ENCODE measurements at regions not wholly inside any gene's neighbourhood (a gene's known extent, or its start where the extent isn't known, plus 50 kb on each side); places are given as distances from the start of the nearest gene placed in this dataset.

GRCh38 chr6:91560409-91560808 is 973.5 kb upstream of the MAP3K7 start:
- no peak overlapping the region for H2AFZ ChIP-seq (ENCODE audit: low read length)
- no peak for ATAC-seq
- TF ChIP-seq CTCF (conservative IDR thresholded peaks at IDR 0.05; ENCODE audit: low read depth, low read length), result no peak
- no peak for TF ChIP-seq EZH2phosphoT487 (IDR thresholded peaks at IDR 0.05; ENCODE audit: borderline replicate concordance, low read length)
- TF ChIP-seq EZH2 (IDR thresholded peaks at IDR 0.05; ENCODE audit: low read length, unreplicated experiment), result no peak
- no peak overlapping the region for H3K9ac ChIP-seq (ENCODE audit: low read length)
- H3K9me3 ChIP-seq (ENCODE audit: low read length), result no peaks in the 10 kb centered on the region
- H3K27ac ChIP-seq (ENCODE audit: low read length), result no peak overlapping the region
- no peaks in the 10 kb centered on the region for H3K27me3 ChIP-seq (ENCODE audit: low read length)
- no peak overlapping the region for H3K4me2 ChIP-seq (ENCODE audit: low read length)
- ChIA-PET POLR2A (ENCODE audit: unreplicated experiment) (no interaction called here), CTCF (no interaction called here)
- no peak for DNase-seq
- H4K20me1 ChIP-seq (ENCODE audit: low read length), result no peaks in the 10 kb centered on the region
- no peaks in the 10 kb centered on the region for H3F3A ChIP-seq (ENCODE audit: low read length, unreplicated experiment)
- no TSS peak for BruUV-seq (replicated peaks)
- H3K36me3 ChIP-seq (ENCODE audit: low read depth, low read length), result no peaks in the 10 kb centered on the region
- no peak overlapping the region for H3K4me3 ChIP-seq (ENCODE audit: low read length)
- H3K4me1 ChIP-seq (ENCODE audit: insufficient read depth, low read length), result no peaks in the 10 kb centered on the region
- no peaks in the 10 kb centered on the region for H3K79me2 ChIP-seq (ENCODE audit: low read length)
- no peaks in the 10 kb centered on the region for H3K9me2 ChIP-seq (replicated peaks; ENCODE audit: low read length)
- intact Hi-C loops (cut with micrococcal nuclease), result no loop called here

DNA sequence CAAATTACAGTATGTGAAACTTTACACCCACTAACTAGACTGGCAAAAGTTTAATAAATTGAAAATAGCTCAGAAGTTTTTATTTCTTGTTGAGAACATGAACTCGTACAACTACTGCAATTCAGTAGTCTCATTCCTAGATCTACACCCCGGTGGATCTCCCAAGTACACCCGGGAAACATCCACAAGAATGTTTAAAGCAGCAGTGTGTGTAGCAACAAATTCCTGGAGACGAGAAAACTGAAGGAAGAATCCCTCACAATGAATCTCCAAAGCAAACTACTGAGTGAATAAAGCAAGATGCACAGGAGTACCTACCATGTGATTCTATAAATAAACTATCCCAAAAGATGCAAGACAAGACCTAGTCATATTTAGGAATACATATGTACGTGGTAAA is 954.0 kb upstream of the MAP3K7 start:
- H3K79me2 ChIP-seq (ENCODE audit: low read length), result no peaks in the 10 kb centered on the region
- H4K20me1 ChIP-seq (ENCODE audit: low read length), result no peaks in the 10 kb centered on the region
- H3K4me3 ChIP-seq (ENCODE audit: low read length), result no peak overlapping the region
- intact Hi-C loops (cut with micrococcal nuclease), result no loop called here
- TF ChIP-seq CTCF (conservative IDR thresholded peaks at IDR 0.05; ENCODE audit: low read depth, low read length), result no peak
- CTCF ChIA-PET, result no interaction called here
- H3K4me1 ChIP-seq (ENCODE audit: insufficient read depth, low read length), result no peaks in the 10 kb centered on the region
- H3K9ac ChIP-seq (ENCODE audit: low read length), result no peak overlapping the region
- ATAC-seq (no peak), DNase-seq (no peak)
- no peak overlapping the region for H3K4me2 ChIP-seq (ENCODE audit: low read length)
- H3K9me3 ChIP-seq (ENCODE audit: low read length), result no peaks in the 10 kb centered on the region
- H3F3A ChIP-seq (ENCODE audit: low read length, unreplicated experiment), result no peaks in the 10 kb centered on the region
- H3K36me3 ChIP-seq (ENCODE audit: low read depth, low read length), result no peaks in the 10 kb centered on the region
- H3K27ac ChIP-seq (ENCODE audit: low read length), result no peak overlapping the region
- no peaks in the 10 kb centered on the region for H3K9me2 ChIP-seq (replicated peaks; ENCODE audit: low read length)
- H3K27me3 ChIP-seq (ENCODE audit: low read length), result no peaks in the 10 kb centered on the region
- POLR2A ChIA-PET (ENCODE audit: unreplicated experiment), result no interaction called here
- BruUV-seq (replicated peaks), result no TSS peak
- H2AFZ ChIP-seq (ENCODE audit: low read length), result no peak overlapping the region

- ATAC-seq (no peak), DNase-seq (no peak)
- Histone ChIP-seq H3K27ac (ENCODE audit: low read length) (no peak overlapping the region), H3K79me2 (ENCODE audit: low read length) (no peaks in the 10 kb centered on the region), H3K36me3 (ENCODE audit: low read depth, low read length) (no peaks in the 10 kb centered on the region), H3K9me3 (ENCODE audit: low read length) (no peaks in the 10 kb centered on the region), H3K4me2 (ENCODE audit: low read length) (no peak overlapping the region), H3F3A (ENCODE audit: low read length, unreplicated experiment) (no peaks in the 10 kb centered on the region), H3K4me1 (ENCODE audit: insufficient read depth, low read length) (no peaks in the 10 kb centered on the region), H2AFZ (ENCODE audit: low read length) (no peak overlapping the region), H3K9ac (ENCODE audit: low read length) (no peak overlapping the region), H3K4me3 (ENCODE audit: low read length) (no peak overlapping the region), H3K27me3 (ENCODE audit: low read length) (no peaks in the 10 kb centered on the region), H3K9me2 (replicated peaks; ENCODE audit: low read length) (no peaks in the 10 kb centered on the region), H4K20me1 (ENCODE audit: low read length) (no peaks in the 10 kb centered on the region)
- ChIA-PET POLR2A (ENCODE audit: unreplicated experiment) (no interaction called here), CTCF (no interaction called here)
- TF ChIP-seq CTCF (conservative IDR thresholded peaks at IDR 0.05; ENCODE audit: low read depth, low read length) (no peak), EZH2 (IDR thresholded peaks at IDR 0.05; ENCODE audit: low read length, unreplicated experiment) (no peak), EZH2phosphoT487 (IDR thresholded peaks at IDR 0.05; ENCODE audit: borderline replicate concordance, low read length) (no peak)
- intact Hi-C loops (cut with micrococcal nuclease), result loop anchor here (10.0 kb wide), 1 partner anchor 205 kb away; no protein-coding TSS in a partner anchor
- no TSS peak for BruUV-seq (replicated peaks)
Measured at GRCh38 chr6:91539456-91539855, 952.6 kb upstream of the MAP3K7 start.

Measured in PC-3 (cell line).